K562 (cell line): ENCODE measurements at regions not wholly inside any gene's neighbourhood (a gene's known extent, or its start where the extent isn't known, plus 50 kb on each side); places are given as distances from the start of the nearest gene placed in this dataset.

ENCODE experiments used
- ATAC-seq: fragments of 200-7000 bp; cut with Tn5 transposase; 3 replicates; pipeline ENCODE4 v1.9.1; 2020; ENCODE audit warnings: moderate library complexity
- BruUV-seq: library from RNA; stranded (reverse); fragments of 400-500 nt; replicated peaks from 2 replicates; lab custom pipeline; 2021; lab: Mats Ljungman, UMichigan
- CTCF ChIA-PET: fragments of 300-600 bp; formaldehyde crosslinking; extraction: SDS; loops from one replicate; lab custom pipeline; 2021; ENCODE audit warnings: low intra/inter-chr PET ratio; lab: Yijun Ruan, JAX
- POLR2A ChIA-PET: fragments of 300-600, 350-650 bp; sonication (Branson Sonifier 250); formaldehyde crosslinking; extraction: SDS; loops from one replicate; lab custom pipeline; 2021; ENCODE audit warnings: antibody characterized with exemption, inconsistent platforms; lab: Yijun Ruan, JAX
- DNase-seq, 4 experiments: peaks; one replicate each; pipeline versions ENCODE4 v3.0.0 to v3.0.0-alpha.2; 2011 to 2018; ENCODE audit warnings: low spot score in 3 of 4, mixed read lengths in 3 of 4; ENCODE audit errors: extremely low read depth in 1 of 4
- FAIRE-seq: peaks from 2 replicates; lab custom pipeline; 2011; peaks lifted over from hg19 to GRCh38; lab: Jason Lieb, UNC
- H2AFZ ChIP-seq: 2 replicates; pipeline ENCODE4 v1.6.0; 2011; ENCODE audit warnings: low read depth, low read length, control low read depth, inconsistent platforms
- H3K27ac ChIP-seq: fragments of 200-600 bp; 3 replicates; pipeline ENCODE4 v1.8.0; 2011; ENCODE audit warnings: low read depth, mild to moderate bottlenecking, control low read depth, inconsistent platforms, low read length, moderate library complexity, mixed read lengths; ENCODE audit errors: extremely low read depth
- H3K27me3 ChIP-seq, 2 experiments: fragments of 300-600 bp in 1 of 2; 2 replicates in 1 of 2; 3 replicates in 1 of 2; pipeline versions ENCODE4 v1.6.0 to v1.8.0; 2011; ENCODE audit warnings: inconsistent platforms in 2 of 2, low read length in 2 of 2, mild to moderate bottlenecking in 1 of 2, mixed read lengths in 1 of 2, moderate library complexity in 1 of 2; ENCODE audit not compliant: control insufficient read depth in 2 of 2, insufficient read depth in 2 of 2
- H3K36me3 ChIP-seq: fragments of 300-600 bp; 3 replicates; pipeline ENCODE4 v1.8.0; 2011; ENCODE audit warnings: mild to moderate bottlenecking, low read length, inconsistent platforms; ENCODE audit not compliant: control insufficient read depth, insufficient read depth
- H3K4me1 ChIP-seq, 2 experiments: fragments of 200-600 bp in 1 of 2; replicated peaks in 1 of 2; 2 replicates in 1 of 2; 3 replicates in 1 of 2; pipeline versions ENCODE4 v1.5.1 to v1.8.0; 2011; ENCODE audit warnings: inconsistent platforms in 2 of 2, low read length in 2 of 2, mild to moderate bottlenecking in 1 of 2, mixed read lengths in 1 of 2, moderate library complexity in 1 of 2; ENCODE audit not compliant: control insufficient read depth in 2 of 2, insufficient read depth in 2 of 2
- H3K4me2 ChIP-seq: 2 replicates; pipeline ENCODE4 v1.6.1; 2011; ENCODE audit warnings: low read length, control low read depth, inconsistent platforms, mixed read lengths; ENCODE audit not compliant: insufficient read depth
- H3K4me3 ChIP-seq: fragments of 200-600 bp; sonication (generic), shearing (Covaris generic); 2 replicates; pipeline ENCODE4 v1.5.1; 2016; ENCODE audit warnings: control low read depth, inconsistent platforms
- H3K79me2 ChIP-seq: fragments of 200-600 bp; 3 replicates; pipeline ENCODE4 v1.8.0; 2011; ENCODE audit warnings: low read length, inconsistent platforms; ENCODE audit not compliant: control insufficient read depth, insufficient read depth
- H3K9ac ChIP-seq, 2 experiments: 2 replicates each; pipeline versions ENCODE4 v1.6.0 to v1.6.1; 2011; ENCODE audit warnings: low read depth in 2 of 2, low read length in 2 of 2, control low read depth in 1 of 2, inconsistent platforms in 1 of 2, mild to moderate bottlenecking in 1 of 2, mixed read lengths in 1 of 2; ENCODE audit not compliant: insufficient read depth in 1 of 2
- H3K9me1 ChIP-seq: one replicate; pipeline ENCODE4 v1.6.0; 2011; ENCODE audit warnings: inconsistent platforms, mild to moderate bottlenecking, low read length, moderate library complexity; ENCODE audit not compliant: control insufficient read depth, insufficient read depth
- H3K9me3 ChIP-seq: replicated peaks from 2 replicates; pipeline ENCODE4 v1.5.1; 2011; ENCODE audit warnings: low read depth, low read length, inconsistent platforms; ENCODE audit not compliant: control insufficient read depth, insufficient read depth
- H4K20me1 ChIP-seq: replicated peaks from 2 replicates; pipeline ENCODE4 v1.6.1; 2011; ENCODE audit warnings: low read length, inconsistent platforms, mixed read lengths; ENCODE audit not compliant: control insufficient read depth, insufficient read depth
- BRD4 ChIP-seq: fragments of 200-600 bp; sonication (generic); IDR thresholded peaks from 2 replicates; pipeline ENCODE4 v1.6.1; 2017; ENCODE audit warnings: inconsistent platforms
- CBFA2T3 ChIP-seq: fragments of 450-650 bp; IDR thresholded peaks from 2 replicates; pipeline ENCODE4 v1.6.1; 2017
- CTBP1 ChIP-seq: fragments of 450-650 bp; IDR thresholded peaks from 2 replicates; pipeline ENCODE4 v1.6.1; 2016; ENCODE audit warnings: borderline replicate concordance
- FOXM1 ChIP-seq, 2 experiments: fragments of 450-650 bp in 1 of 2; sonication (generic) in 1 of 2; formaldehyde crosslinking in 1 of 2; IDR thresholded peaks; 2 replicates each; pipeline versions ENCODE4 v1.6.1 to v1.9.0; 2017 to 2022; ENCODE audit warnings: low read depth in 2 of 2, mild to moderate bottlenecking in 2 of 2, missing genetic modification reagents in 1 of 2, moderate library complexity in 1 of 2
- JUNB ChIP-seq: fragments of 450-650 bp; formaldehyde crosslinking; conservative IDR thresholded peaks from 2 replicates; pipeline ENCODE4 v1.4.0; 2020; ENCODE audit warnings: mild to moderate bottlenecking
- MAX ChIP-seq: sonication (generic); formaldehyde crosslinking; IDR thresholded peaks from 2 replicates; pipeline ENCODE4 v1.9.0; 2022; ENCODE audit warnings: mild to moderate bottlenecking, missing genetic modification reagents
- POLR2B ChIP-seq: fragments of 450-650 bp; IDR thresholded peaks from 2 replicates; pipeline ENCODE4 v1.6.1; 2018; ENCODE audit warnings: low read depth; ENCODE audit not compliant: partially characterized antibody
- SMAD4 ChIP-seq: fragments of 250-450 bp; sonication (Bioruptor Pico); conservative IDR thresholded peaks from 2 replicates; pipeline ENCODE4 v1.8.0; 2021; ENCODE audit warnings: inconsistent platforms, mild to moderate bottlenecking, moderate library complexity
- ZNF75A ChIP-seq: fragments of 450-650 bp; formaldehyde crosslinking; IDR thresholded peaks from 2 replicates; pipeline ENCODE4 v1.4.0; 2020; ENCODE audit warnings: mild to moderate bottlenecking
- WGBS: fragments of 100-300 bp; shearing (Covaris generic); methylation state at CpG from one replicate; pipeline ENCODE4 v1.1.6; 2016; ENCODE audit warnings: low coverage, mixed read lengths; ENCODE audit not compliant: insufficient coverage; ENCODE audit errors: missing lambda C conversion rate; 5-methylcytosine and 5-hydroxymethylcytosine counted together
- in situ Hi-C: fragments of 300-500 bp; cut with MboI; formaldehyde crosslinking; loops from 4 replicates; pipeline ENCODE4 v1.15.0; 2018; ENCODE audit warnings: inconsistent platforms, mixed read lengths
- intact Hi-C: fragments of 100-400 bp; cut with micrococcal nuclease; formaldehyde crosslinking; loops from 2 replicates; pipeline ENCODE4 v1.14.2; 2022

DNA sequence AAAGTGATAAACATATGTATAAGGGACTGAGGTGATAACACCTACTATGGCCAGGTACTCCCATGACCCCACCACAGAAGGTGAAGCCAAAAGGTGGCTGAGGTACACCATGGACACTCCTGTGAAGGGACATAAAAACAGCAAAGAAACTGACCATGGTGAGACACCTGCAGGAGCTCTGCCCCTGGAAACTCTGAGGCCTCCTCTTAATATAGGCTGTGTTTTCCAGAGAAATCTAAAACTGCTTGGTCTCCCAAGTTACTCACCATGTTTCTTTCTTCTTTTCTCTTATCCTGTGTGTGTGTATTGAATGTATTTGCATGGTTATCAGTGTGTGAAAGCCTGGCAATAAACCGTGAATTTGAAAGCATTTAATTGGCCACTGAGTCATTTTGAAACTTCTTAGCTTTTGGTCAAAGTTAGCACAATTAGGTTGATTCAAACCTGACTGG is 739.3 kb upstream of the GCFC2 start:
- intact Hi-C loops, result no loop called here

DNA sequence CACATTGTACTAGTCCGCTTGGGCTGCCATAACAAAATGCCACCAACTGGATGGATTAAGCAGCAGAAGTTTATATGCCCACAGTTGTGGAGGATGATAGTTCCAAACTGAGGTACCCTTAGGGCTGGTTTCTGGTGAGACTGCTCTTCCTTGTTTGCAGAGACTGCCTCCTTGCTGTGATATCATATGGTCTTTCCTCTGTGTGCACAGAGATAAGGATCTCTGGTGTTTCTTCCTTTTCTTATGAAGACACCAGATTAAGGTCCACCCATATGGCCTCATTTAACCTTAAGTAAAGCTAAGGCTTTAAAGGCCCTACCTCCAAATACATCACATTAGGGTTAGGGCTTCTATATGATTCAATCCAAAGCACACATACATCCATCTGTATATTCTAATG is 738.2 kb upstream of the GCFC2 start:
- Histone ChIP-seq H2AFZ (no peak overlapping the region), H4K20me1 (no peaks in the 10 kb centered on the region), H3K27me3 (no peaks in the 10 kb centered on the region), H3K27ac (no peak overlapping the region), H3K9me1 (no peaks in the 10 kb centered on the region), H3K9me3 (no peaks in the 10 kb centered on the region), H3K9ac (no peak overlapping the region), H3K36me3 (no peaks in the 10 kb centered on the region), H3K4me1 (no peaks in the 10 kb centered on the region), H3K4me3 (no peak overlapping the region), H3K4me2 (no peak overlapping the region), H3K79me2 (no peaks in the 10 kb centered on the region)
- no peak for TF ChIP-seq JUNB (CRISPR knock-in tag)
- no peak for TF ChIP-seq MAX
- no peak for TF ChIP-seq SMAD4 (CRISPR knock-in tag)
- no peak for TF ChIP-seq CTBP1
- TF ChIP-seq ZNF75A, result no peak
- no peak for TF ChIP-seq CBFA2T3
- BruUV-seq, result no TSS peak
- FAIRE-seq, result no peak
- CTCF ChIA-PET, result no interaction called here
- no peak for ATAC-seq
- intact Hi-C loops (no loop called here), in situ Hi-C loops (no loop called here)
- no peak for DNase-seq
- POLR2A ChIA-PET, result no interaction called here
- 40% methylated on average over 1 of the region's 1 CpG for WGBS

More for the DNA sequence above, 739.3 kb upstream of the GCFC2 start:
- no peaks in the 10 kb centered on the region for H3K79me2 ChIP-seq
- ChIA-PET POLR2A (no interaction called here), CTCF (no interaction called here)
- no peak overlapping the region for H3K4me2 ChIP-seq
- TF ChIP-seq POLR2B, result no peak
- no peak for TF ChIP-seq CTBP1
- TF ChIP-seq FOXM1 (IDR thresholded peaks at IDR 0.05; ENCODE audit: low read depth), result no peak
- TF ChIP-seq FOXM1 (CRISPR knock-in tag; IDR thresholded peaks at IDR 0.05; ENCODE audit: low read depth), result no peak
- no peak for TF ChIP-seq BRD4
- no peaks in the 10 kb centered on the region for H3K4me1 ChIP-seq
- no peaks in the 10 kb centered on the region for H3K27me3 ChIP-seq
- H4K20me1 ChIP-seq, result no peaks in the 10 kb centered on the region
- no peak for DNase-seq
- no peak for FAIRE-seq
- no peaks in the 10 kb centered on the region for H3K9me1 ChIP-seq
- no peaks in the 10 kb centered on the region for H3K9me3 ChIP-seq
- no peak overlapping the region for H3K27ac ChIP-seq
- H3K9ac ChIP-seq, result no peak overlapping the region
- no peak overlapping the region for H2AFZ ChIP-seq
- H3K36me3 ChIP-seq, result no peaks in the 10 kb centered on the region
- in situ Hi-C loops, result no loop called here
- BruUV-seq, result no TSS peak
- ATAC-seq, result no peak
- 0% methylated on average over 1 of the region's 1 CpG for WGBS
- H3K4me3 ChIP-seq, result no peak overlapping the region
